Spleen (tissue), 11 donors: ENCODE measurements at regions not wholly inside any gene's neighbourhood (a gene's known extent, or its start where the extent isn't known, plus 50 kb on each side); places are given as distances from the start of the nearest gene placed in this dataset.

ENCODE experiments used
- DNase-seq: peaks from one replicate; pipeline ENCODE4 v3.0.0-alpha.2; 2020
- H3K27ac ChIP-seq, 8 donors: fragments of 200-600 bp; sonication (generic) in 7 of 8; 1 replicate in 4 of 8; 2 replicates in 4 of 8; pipeline versions ENCODE4 v1.5.0 to v1.8.0; 2016 to 2021; ENCODE audit warnings: inconsistent platforms in 4 of 8, mild to moderate bottlenecking in 4 of 8, moderate library complexity in 1 of 8
- H3K27me3 ChIP-seq, 7 donors: fragments of 200-600 bp; sonication (generic) in 6 of 7; replicated peaks in 1 of 7; 1 replicate in 4 of 7; 2 replicates in 3 of 7; pipeline versions ENCODE4 v1.5.0 to v1.8.0; 2016 to 2021; ENCODE audit warnings: inconsistent platforms in 3 of 7, mild to moderate bottlenecking in 1 of 7
- H3K36me3 ChIP-seq, 6 donors: fragments of 200-600 bp; sonication (generic) in 5 of 6; 1 replicate in 4 of 6; 2 replicates in 2 of 6; pipeline versions ENCODE4 v1.5.0 to v1.8.0; 2016 to 2021; ENCODE audit warnings: inconsistent platforms in 2 of 6
- H3K4me1 ChIP-seq, 6 donors: fragments of 200-600 bp; sonication (generic) in 5 of 6; 1 replicate in 3 of 6; 2 replicates in 3 of 6; pipeline versions ENCODE4 v1.5.0 to v1.8.0; 2016 to 2021; ENCODE audit warnings: inconsistent platforms in 3 of 6
- H3K4me3 ChIP-seq, 8 donors: fragments of 200-600 bp; sonication (generic) in 7 of 8; 1 replicate in 4 of 8; 2 replicates in 4 of 8; pipeline versions ENCODE4 v1.5.0 to v1.8.0; 2016 to 2021; ENCODE audit warnings: inconsistent platforms in 4 of 8, mild to moderate bottlenecking in 4 of 8, moderate library complexity in 2 of 8
- H3K9me3 ChIP-seq, 8 donors: fragments of 200-600 bp; sonication (generic) in 7 of 8; 1 replicate in 4 of 8; 2 replicates in 4 of 8; pipeline versions ENCODE4 v1.5.0 to v1.8.0; 2016 to 2021; ENCODE audit warnings: inconsistent platforms in 4 of 8
- CTCF ChIP-seq, 11 experiments: fragments of 200-600 bp in 7 of 11; fragments of 450-650 bp in 4 of 11; sonication (generic) in 4 of 11; IDR thresholded peaks in 8 of 11; conservative IDR thresholded peaks in 3 of 11; 1 replicate in 7 of 11; 2 replicates in 4 of 11; pipeline versions ENCODE4 v1.4.0 to v1.8.0; 2016 to 2021; ENCODE audit warnings: antibody characterized with exemption in 11 of 11, inconsistent platforms in 4 of 11, mild to moderate bottlenecking in 1 of 11
- POLR2A ChIP-seq, 3 donors: fragments of 450-650 bp; IDR thresholded peaks; one replicate each; pipeline ENCODE4 v1.5.1; 2017; ENCODE audit warnings: antibody characterized with exemption in 3 of 3, mild to moderate bottlenecking in 1 of 3
- POLR2AphosphoS5 ChIP-seq, 3 donors: sonication (generic); formaldehyde crosslinking; IDR thresholded peaks; one replicate each; pipeline ENCODE4 v1.5.1; 2017; ENCODE audit warnings: antibody characterized with exemption in 3 of 3
- WGBS, 5 donors: extraction: QIAGEN DNeasy Blood & Tissue Kit in 3 of 5; methylation state at CpG; one replicate each; pipeline versions ENCODE4 v1.1.5 to v1.1.7; 2013 to 2018; 5-methylcytosine and 5-hydroxymethylcytosine counted together
- intact Hi-C: fragments of 100-400 bp; cut with DNase I; formaldehyde crosslinking; loops from one replicate; pipeline ENCODE4 v1.15.0; 2023; ENCODE audit warnings: low total_unique reads
- donor health status: healthy with polysubstance abuse.
- donor health status: DM: no; HTN: no; CAD: no; lungs with moderate emphysema.
- donor health status: DM: no; HTN: no; CAD: no.
- donor health status: Bipolar disorder and iron deficiency.
- donor health status: healthy.
- donor health status: DM: no; HTN: no; CAD: no.
- donor health status: DM: yes; HTN: yes; CAD: no.

DNA sequence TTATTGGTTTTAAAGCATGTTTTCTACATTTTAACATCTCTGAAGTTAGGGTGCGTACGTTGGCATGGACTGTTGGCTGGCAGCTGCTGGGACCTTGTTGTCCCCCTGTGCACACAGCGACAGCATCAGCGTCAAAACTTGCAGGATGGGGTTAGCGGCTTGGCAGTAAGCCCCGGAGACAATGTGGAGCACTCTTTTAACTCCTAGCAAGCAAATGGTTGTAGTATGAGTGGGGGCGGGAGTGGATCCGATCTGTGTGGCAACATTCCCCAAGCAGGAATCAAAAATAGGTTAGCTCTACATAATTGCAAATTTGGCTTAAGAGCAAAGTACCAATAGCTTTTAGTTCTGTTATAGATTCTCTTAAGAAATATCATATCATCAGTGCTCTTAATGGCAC, 70.1 kb downstream of the NRN1 start:
- no peak for DNase-seq
- intact Hi-C loops, result no loop called here
- 78 to 85% (median 83%) methylated on average over 8 of the region's 8 CpGs for WGBS, 5 donors
- H3K9me3 ChIP-seq, result peaks cover 0 to 13% (median 0%) of the 10 kb centered on the region in 8 donors
- no peak overlapping the region for H3K27ac ChIP-seq
- no peaks in the 10 kb centered on the region for H3K4me1 ChIP-seq
- no peak for TF ChIP-seq CTCF (IDR thresholded peaks at IDR 0.05 in 8 of 11, conservative IDR thresholded peaks at IDR 0.05 in 3 of 11)
- no peak for TF ChIP-seq POLR2A (IDR thresholded peaks at IDR 0.05)
- TF ChIP-seq POLR2AphosphoS5 (IDR thresholded peaks at IDR 0.05), result no peak
- peaks cover 0 to 22% (median 0%) of the 10 kb centered on the region in 7 donors for H3K27me3 ChIP-seq
- H3K4me3 ChIP-seq, result no peak overlapping the region
- no peaks in the 10 kb centered on the region for H3K36me3 ChIP-seq

DNA sequence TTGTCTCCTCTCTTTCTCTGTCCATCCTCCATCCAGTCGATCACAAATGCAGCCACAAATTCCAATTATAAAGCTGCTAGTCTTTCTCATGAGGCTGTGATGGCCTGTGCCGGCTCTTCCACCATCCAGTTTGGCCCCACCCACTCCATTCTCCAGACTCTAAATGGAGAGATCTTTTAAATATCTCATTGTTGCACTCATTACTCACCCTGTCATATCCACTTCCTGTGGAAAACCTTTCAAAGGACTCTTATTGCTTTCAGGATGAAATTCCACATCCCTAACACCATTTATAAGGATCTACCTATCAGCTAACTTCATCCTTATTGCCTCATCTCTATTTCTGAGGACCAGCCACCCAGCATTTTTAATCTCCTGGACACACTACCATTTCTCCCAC, 70.6 kb downstream of the NRN1 start:
- 65 to 83% (median 69%) methylated on average over 2 of the region's 2 CpGs for WGBS, 5 donors
- intact Hi-C loops, result no loop called here
- TF ChIP-seq POLR2A (IDR thresholded peaks at IDR 0.05) (no peak), CTCF (IDR thresholded peaks at IDR 0.05 in 8 of 11, conservative IDR thresholded peaks at IDR 0.05 in 3 of 11) (no peak), POLR2AphosphoS5 (IDR thresholded peaks at IDR 0.05) (no peak)
- Histone ChIP-seq H3K27me3 (peaks cover 0 to 26% (median 0%) of the 10 kb centered on the region in 7 donors), H3K9me3 (peaks cover 0 to 13% (median 0%) of the 10 kb centered on the region in 8 donors), H3K36me3 (no peaks in the 10 kb centered on the region), H3K4me1 (no peaks in the 10 kb centered on the region), H3K4me3 (no peak overlapping the region), H3K27ac (no peak overlapping the region)
- no peak for DNase-seq

DNA sequence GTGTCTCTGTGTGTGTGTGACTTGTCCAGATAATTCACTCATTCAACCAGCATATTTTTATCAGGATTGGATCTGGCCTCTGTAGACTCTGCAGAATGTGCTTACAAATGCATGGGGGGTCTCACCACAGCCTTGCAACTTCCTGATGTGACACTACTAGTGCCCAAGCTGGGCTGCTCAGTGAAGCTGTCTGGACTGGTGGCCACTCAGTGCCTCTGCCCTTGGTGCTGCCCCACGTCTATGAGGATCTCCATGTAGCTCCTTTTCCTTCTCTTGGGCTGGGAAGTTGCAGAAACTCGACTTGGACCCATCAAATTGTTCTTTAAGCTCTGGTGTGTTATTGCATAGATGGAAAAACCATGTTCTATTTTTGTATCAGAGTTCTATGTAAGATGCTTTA, 75.8 kb downstream of the NRN1 start:
- Histone ChIP-seq H3K4me1 (no peaks in the 10 kb centered on the region), H3K4me3 (no peak overlapping the region), H3K36me3 (no peaks in the 10 kb centered on the region), H3K9me3 (peaks cover 0 to 23% (median 3%) of the 10 kb centered on the region in 8 donors), H3K27me3 (peaks cover 0 to 35% (median 0%) of the 10 kb centered on the region in 7 donors), H3K27ac (no peak overlapping the region)
- intact Hi-C loops, result no loop called here
- DNase-seq, result no peak
- 48 to 68% (median 53%) methylated on average over 2 of the region's 2 CpGs for WGBS, 5 donors
- TF ChIP-seq CTCF (IDR thresholded peaks at IDR 0.05 in 8 of 11, conservative IDR thresholded peaks at IDR 0.05 in 3 of 11), result no peak

- Histone ChIP-seq H3K27me3 (peaks cover 0 to 35% (median 0%) of the 10 kb centered on the region in 7 donors), H3K4me1 (no peaks in the 10 kb centered on the region), H3K4me3 (no peak overlapping the region), H3K36me3 (no peaks in the 10 kb centered on the region), H3K9me3 (peaks cover 0 to 30% (median 8%) of the 10 kb centered on the region in 8 donors), H3K27ac (no peak overlapping the region)
- DNase-seq, result no peak
- intact Hi-C loops, result no loop called here
- TF ChIP-seq POLR2A (IDR thresholded peaks at IDR 0.05) (no peak), POLR2AphosphoS5 (IDR thresholded peaks at IDR 0.05) (no peak), CTCF (IDR thresholded peaks at IDR 0.05 in 8 of 11, conservative IDR thresholded peaks at IDR 0.05 in 3 of 11) (no peak)
- WGBS, 5 donors, result 48 to 69% (median 58%) methylated on average over 4 of the region's 4 CpGs
Measured at GRCh38 chr6:5930143-5930770, 76.5 kb downstream of the NRN1 start.
